Gastroesophageal sphincter (tissue), 4 donors: ENCODE measurements at regions not wholly inside any gene's neighbourhood (a gene's known extent, or its start where the extent isn't known, plus 50 kb on each side); places are given as distances from the start of the nearest gene placed in this dataset.

Experiments used
- ATAC-seq: fragments of 150-250 bp; one replicate; pipeline ENCODE4 v1.9.1; 2016; ENCODE audit warnings: mild to moderate bottlenecking, moderate library complexity
- H3K27ac ChIP-seq, 4 donors: fragments of 200-600 bp; sonication (generic) in 3 of 4; 1 replicate in 3 of 4; 2 replicates in 1 of 4; pipeline ENCODE4 v1.5.1; 2016 to 2019
- H3K27me3 ChIP-seq: fragments of 200-600 bp; sonication (generic); one replicate; pipeline ENCODE4 v1.5.1; 2019
- H3K36me3 ChIP-seq, 2 donors: fragments of 200-600 bp; sonication (generic); one replicate each; pipeline ENCODE4 v1.5.1; 2019; ENCODE audit warnings: control low read depth in 1 of 2
- H3K4me1 ChIP-seq, 3 donors: fragments of 200-600 bp; sonication (generic); 1 replicate in 2 of 3; 2 replicates in 1 of 3; pipeline ENCODE4 v1.5.1; 2016 to 2019; ENCODE audit warnings: control low read depth in 2 of 3
- H3K4me3 ChIP-seq, 2 donors: fragments of 200-600 bp; sonication (generic); one replicate each; pipeline ENCODE4 v1.5.1; 2019; ENCODE audit warnings: mild to moderate bottlenecking in 1 of 2, moderate library complexity in 1 of 2
- H3K9me3 ChIP-seq, 3 donors: fragments of 200-600 bp; sonication (generic); one replicate each; pipeline ENCODE4 v1.5.1; 2017 to 2019; ENCODE audit warnings: control low read depth in 2 of 3
- EP300 ChIP-seq: sonication (generic); formaldehyde crosslinking; IDR thresholded peaks from one replicate; pipeline ENCODE4 v1.6.1; 2017; ENCODE audit warnings: antibody characterized with exemption, mild to moderate bottlenecking
- POLR2A ChIP-seq, 2 donors: fragments of 450-650 bp; IDR thresholded peaks; one replicate each; pipeline ENCODE4 v1.6.1; 2017; ENCODE audit warnings: antibody characterized with exemption in 2 of 2, mild to moderate bottlenecking in 2 of 2, moderate library complexity in 1 of 2
- POLR2AphosphoS5 ChIP-seq: sonication (generic); formaldehyde crosslinking; IDR thresholded peaks from one replicate; pipeline ENCODE4 v1.6.1; 2017; ENCODE audit warnings: antibody characterized with exemption
- WGBS, 2 donors: methylation state at CpG; one replicate each; pipeline ENCODE4 v1.1.5; 2018; ENCODE audit warnings: low coverage in 1 of 2; 5-methylcytosine and 5-hydroxymethylcytosine counted together
- TF ChIP-seq, protein P1 (sequence below), 4 experiments: fragments of 200-600 bp in 2 of 4; fragments of 450-650 bp in 2 of 4; sonication (generic) in 1 of 4; IDR thresholded peaks; one replicate each; pipeline ENCODE4 v1.5.1; 2017 to 2019; ENCODE audit warnings: antibody characterized with exemption in 4 of 4, mild to moderate bottlenecking in 2 of 4, moderate library complexity in 2 of 4

DNA sequence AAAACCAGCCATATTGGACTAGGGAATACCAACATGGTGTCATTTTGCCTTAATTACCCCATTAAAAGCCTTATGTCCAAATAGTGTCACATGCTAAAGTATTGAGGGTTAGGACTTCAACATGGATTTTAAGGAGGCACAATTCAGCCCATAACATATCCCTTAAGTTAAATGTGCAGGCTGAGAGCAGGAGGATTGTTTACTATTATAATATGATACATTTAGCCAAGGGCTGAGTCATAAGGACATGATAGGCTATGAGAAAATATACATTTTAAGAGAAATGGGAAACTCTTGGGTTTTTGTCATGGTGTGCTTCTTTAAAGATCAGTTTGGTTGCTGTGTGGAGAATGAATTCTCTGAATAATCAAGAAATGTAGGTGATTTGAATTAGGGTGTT is 136.8 kb downstream of the RDH14 start:
- H3K27ac ChIP-seq = no peak overlapping the region
- no peaks in the 10 kb centered on the region for H3K27me3 ChIP-seq
- no peak for ATAC-seq
- no peak for TF ChIP-seq POLR2A (IDR thresholded peaks at IDR 0.05)
- TF ChIP-seq, protein P1, sequence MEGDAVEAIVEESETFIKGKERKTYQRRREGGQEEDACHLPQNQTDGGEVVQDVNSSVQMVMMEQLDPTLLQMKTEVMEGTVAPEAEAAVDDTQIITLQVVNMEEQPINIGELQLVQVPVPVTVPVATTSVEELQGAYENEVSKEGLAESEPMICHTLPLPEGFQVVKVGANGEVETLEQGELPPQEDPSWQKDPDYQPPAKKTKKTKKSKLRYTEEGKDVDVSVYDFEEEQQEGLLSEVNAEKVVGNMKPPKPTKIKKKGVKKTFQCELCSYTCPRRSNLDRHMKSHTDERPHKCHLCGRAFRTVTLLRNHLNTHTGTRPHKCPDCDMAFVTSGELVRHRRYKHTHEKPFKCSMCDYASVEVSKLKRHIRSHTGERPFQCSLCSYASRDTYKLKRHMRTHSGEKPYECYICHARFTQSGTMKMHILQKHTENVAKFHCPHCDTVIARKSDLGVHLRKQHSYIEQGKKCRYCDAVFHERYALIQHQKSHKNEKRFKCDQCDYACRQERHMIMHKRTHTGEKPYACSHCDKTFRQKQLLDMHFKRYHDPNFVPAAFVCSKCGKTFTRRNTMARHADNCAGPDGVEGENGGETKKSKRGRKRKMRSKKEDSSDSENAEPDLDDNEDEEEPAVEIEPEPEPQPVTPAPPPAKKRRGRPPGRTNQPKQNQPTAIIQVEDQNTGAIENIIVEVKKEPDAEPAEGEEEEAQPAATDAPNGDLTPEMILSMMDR (IDR thresholded peaks at IDR 0.05) = no peak
- TF ChIP-seq EP300 = no peak
- no peak for TF ChIP-seq POLR2AphosphoS5
- H3K9me3 ChIP-seq = no peaks in the 10 kb centered on the region
- peaks cover 0 to 11% (median 6%) of the 10 kb centered on the region in 3 donors for H3K4me1 ChIP-seq
- no peaks in the 10 kb centered on the region for H3K36me3 ChIP-seq
- H3K4me3 ChIP-seq = no peak overlapping the region

DNA sequence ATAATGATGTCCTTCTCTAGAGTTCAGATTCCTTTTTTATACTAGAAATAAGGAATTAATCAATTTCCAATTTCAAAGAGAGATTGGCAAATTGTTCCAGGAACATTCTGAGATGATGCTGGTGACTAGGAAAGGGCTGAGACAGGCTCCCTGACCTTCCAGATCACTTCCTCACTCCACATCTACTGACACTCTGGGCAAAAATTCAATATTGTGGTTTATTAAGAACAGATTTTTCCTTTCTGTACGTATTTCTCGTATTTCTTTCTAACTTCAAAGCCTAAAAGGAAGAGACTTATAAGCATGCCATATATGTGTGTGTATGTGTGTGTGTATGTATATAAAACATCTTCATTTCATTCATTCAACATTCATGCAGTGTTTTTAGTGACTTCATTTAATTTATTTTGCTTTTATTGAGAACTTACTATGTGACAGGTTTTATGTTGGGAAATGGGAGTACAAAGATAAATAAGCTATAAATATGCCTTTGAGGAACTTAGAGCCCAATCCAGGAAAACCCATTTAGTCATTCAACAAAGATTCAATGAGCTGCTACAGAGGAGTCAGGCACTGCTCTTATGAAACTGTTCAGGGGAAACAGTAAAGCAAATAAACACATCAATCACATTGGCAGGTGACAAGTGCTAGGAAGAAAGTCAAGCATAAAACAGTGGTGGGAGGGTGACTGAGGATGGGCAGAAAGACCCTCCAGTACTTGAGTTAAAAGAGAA is 137.9 kb downstream of the RDH14 start:
- WGBS, 2 donors = 38 to 71% methylated on average over 2 of the region's 2 CpGs
- Histone ChIP-seq H3K27ac (no peak overlapping the region), H3K4me3 (no peak overlapping the region), H3K36me3 (no peaks in the 10 kb centered on the region), H3K27me3 (no peaks in the 10 kb centered on the region), H3K4me1 (peaks cover 0 to 11% (median 6%) of the 10 kb centered on the region in 3 donors), H3K9me3 (no peaks in the 10 kb centered on the region)
- ATAC-seq = no peak
- TF ChIP-seq EP300 (no peak), POLR2A (IDR thresholded peaks at IDR 0.05) (no peak), POLR2AphosphoS5 (no peak)
- TF ChIP-seq, protein P1 (IDR thresholded peaks at IDR 0.05) = no peak

DNA sequence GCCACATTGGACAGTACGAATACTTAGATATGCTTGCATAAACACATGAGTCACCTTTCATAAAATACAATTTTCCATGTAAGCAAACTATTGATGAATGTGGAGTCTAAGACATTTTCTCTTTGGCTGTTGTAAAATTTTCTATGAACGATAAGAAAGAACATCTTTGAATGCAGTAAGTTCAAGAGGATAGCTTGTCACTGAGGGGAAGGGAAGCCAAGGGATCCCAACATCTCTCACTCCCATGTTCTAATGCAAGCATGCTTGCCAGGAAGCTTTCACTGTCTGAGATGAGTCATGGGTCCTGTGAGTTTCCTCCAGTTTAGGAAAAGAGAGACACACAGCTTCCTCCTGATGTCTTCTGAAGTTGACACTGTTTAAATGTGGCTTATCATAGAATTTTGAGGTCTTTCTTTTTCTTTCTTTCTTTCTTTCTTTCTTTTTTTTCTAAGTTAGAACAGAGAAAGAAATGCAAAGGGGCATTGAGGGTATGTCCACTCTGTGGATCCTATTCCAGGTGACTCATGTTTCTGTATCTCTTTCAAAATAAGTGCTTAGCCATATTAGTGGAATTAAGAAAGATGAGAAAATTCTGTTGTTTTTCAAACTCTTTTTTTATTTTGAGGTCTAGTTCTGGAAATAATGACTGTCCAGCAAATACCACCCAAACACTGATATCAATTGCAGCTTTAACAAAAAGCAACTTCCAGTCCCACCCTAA is 146.6 kb downstream of the RDH14 start:
- H3K27ac ChIP-seq = peak overlapping the region; percentile 39 to 53 (median 46)
- H3K4me1 ChIP-seq = peaks cover 0 to 16% (median 3%) of the 10 kb centered on the region in 3 donors
- no peak overlapping the region for H3K4me3 ChIP-seq
- no peaks in the 10 kb centered on the region for H3K9me3 ChIP-seq
- peak; percentile 91 for ATAC-seq
- TF ChIP-seq POLR2AphosphoS5 (peak; percentile 89), POLR2A (IDR thresholded peaks at IDR 0.05) (no peak)
- TF ChIP-seq, protein P1 (IDR thresholded peaks at IDR 0.05) = no peak
- WGBS, 2 donors = 11 to 15% methylated on average over 2 of the region's 2 CpGs
- H3K36me3 ChIP-seq = no peaks in the 10 kb centered on the region
- H3K27me3 ChIP-seq = no peaks in the 10 kb centered on the region

DNA sequence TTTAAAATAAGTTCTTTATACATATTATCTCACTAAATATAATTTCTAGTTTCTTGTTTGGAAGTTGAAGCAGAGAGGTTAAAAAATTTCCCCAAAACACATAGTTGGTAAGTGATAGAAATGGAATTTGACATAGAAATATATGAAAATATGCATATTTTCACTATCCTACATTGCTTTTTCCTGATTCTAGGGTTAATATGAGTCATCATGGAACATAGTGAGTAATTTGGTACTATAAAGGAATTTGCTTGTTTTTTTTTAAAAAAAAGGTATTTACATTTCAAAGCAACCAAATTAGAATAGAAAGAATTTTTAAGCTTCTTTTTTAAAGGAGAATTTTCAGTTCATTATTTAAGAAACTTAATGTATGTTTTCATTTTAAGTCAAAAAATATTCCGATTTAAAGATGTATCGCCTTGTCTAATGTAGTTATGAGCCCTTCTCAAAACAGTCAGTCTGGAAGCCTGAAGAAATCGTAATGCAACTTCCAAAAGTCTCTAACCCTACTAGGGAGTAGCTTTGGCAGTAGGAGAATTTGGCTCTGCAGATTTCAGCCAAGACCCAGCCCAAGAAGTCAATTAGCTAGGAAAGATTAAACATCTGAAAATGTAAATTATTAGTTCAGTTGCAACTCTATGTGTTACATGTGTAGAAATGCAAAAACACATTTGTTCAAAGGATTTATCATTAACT is 147.3 kb downstream of the RDH14 start:
- peaks cover 0 to 16% (median 3%) of the 10 kb centered on the region in 3 donors for H3K4me1 ChIP-seq
- no peaks in the 10 kb centered on the region for H3K36me3 ChIP-seq
- 15 to 29% methylated on average over 3 of the region's 3 CpGs for WGBS, 2 donors
- H3K9me3 ChIP-seq = no peaks in the 10 kb centered on the region
- H3K4me3 ChIP-seq = no peak overlapping the region
- no peaks in the 10 kb centered on the region for H3K27me3 ChIP-seq
- ATAC-seq = peak; percentile 49
- peak overlapping the region in 3 of 4 donors; percentile 44 to 53 (median 48) for H3K27ac ChIP-seq
- TF ChIP-seq EP300 (no peak), POLR2AphosphoS5 (no peak), POLR2A (IDR thresholded peaks at IDR 0.05) (no peak)
- TF ChIP-seq, protein P1 (IDR thresholded peaks at IDR 0.05) = no peak
